HEK293 (cell line): ENCODE measurements at regions not wholly inside any gene's neighbourhood (a gene's known extent, or its start where the extent isn't known, plus 50 kb on each side); places are given as distances from the start of the nearest gene placed in this dataset.

Source experiments
- CTCF ChIA-PET: fragments of 350-600 bp; formaldehyde crosslinking; extraction: SDS; loops from one replicate; lab custom pipeline; 2021; ENCODE audit warnings: antibody characterized with exemption; lab: Yijun Ruan, JAX
- POLR2A ChIA-PET: fragments of 300-600 bp; formaldehyde crosslinking; extraction: SDS; loops from one replicate; lab custom pipeline; 2020; ENCODE audit warnings: antibody characterized with exemption, inconsistent platforms; lab: Yijun Ruan, JAX
- H3K27ac ChIP-seq: fragments of 200-500 bp; sonication (Bioruptor generic); 2 replicates; pipeline ENCODE4 v1.5.1; 2014; ENCODE audit warnings: low read depth, low read length, control low read depth, inconsistent platforms; ENCODE audit errors: extremely low read depth
- H3K36me3 ChIP-seq, 2 experiments: fragments of 200-500 bp in 1 of 2; sonication (Bioruptor generic) in 1 of 2; 1 replicate in 1 of 2; 2 replicates in 1 of 2; pipeline ENCODE4 v1.5.1; 2014 to 2017; ENCODE audit warnings: inconsistent platforms in 2 of 2, low read length in 2 of 2; ENCODE audit not compliant: control insufficient read depth in 2 of 2, insufficient read depth in 1 of 2
- H3K4me1 ChIP-seq: fragments of 200-500 bp; sonication (Bioruptor generic); 2 replicates; pipeline ENCODE4 v1.5.1; 2014; ENCODE audit warnings: mild to moderate bottlenecking, low read length, inconsistent platforms; ENCODE audit not compliant: control insufficient read depth, insufficient read depth
- H3K4me3 ChIP-seq: 2 replicates; pipeline ENCODE4 v1.5.1; 2011; ENCODE audit warnings: low read depth, mild to moderate bottlenecking, control low read depth, low read length, moderate library complexity
- H3K9me3 ChIP-seq: fragments of 200-500 bp; sonication (Bioruptor generic); 2 replicates; pipeline ENCODE4 v1.5.1; 2014; ENCODE audit warnings: low read depth, low read length, inconsistent platforms; ENCODE audit not compliant: control insufficient read depth, insufficient read depth
- BCL11B ChIP-seq: fragments of 450-650 bp; formaldehyde crosslinking; IDR thresholded peaks from 2 replicates; pipeline ENCODE4 v1.5.1; 2016; ENCODE audit warnings: low read depth, missing biosample characterization, missing genetic modification characterization
- HOXD13 ChIP-seq: sonication (generic); formaldehyde crosslinking; IDR thresholded peaks from 2 replicates; pipeline ENCODE4 v1.8.0; 2022; ENCODE audit warnings: missing genetic modification reagents, borderline replicate concordance
- KLF16 ChIP-seq: fragments of 450-650 bp; formaldehyde crosslinking; IDR thresholded peaks from 2 replicates; pipeline ENCODE4 v1.5.1; 2017; ENCODE audit warnings: missing biosample characterization, missing genetic modification characterization
- MEIS1 ChIP-seq: sonication (generic); formaldehyde crosslinking; IDR thresholded peaks from 2 replicates; pipeline ENCODE4 v1.8.1; 2022; ENCODE audit warnings: missing genetic modification reagents, mild to moderate bottlenecking, borderline replicate concordance
- OVOL3 ChIP-seq: fragments of 450-650 bp; formaldehyde crosslinking; IDR thresholded peaks from 2 replicates; pipeline ENCODE4 v1.5.1; 2016; ENCODE audit warnings: missing biosample characterization, missing genetic modification characterization
- ZBTB1 ChIP-seq: fragments of 450-650 bp; formaldehyde crosslinking; IDR thresholded peaks from 2 replicates; pipeline ENCODE4 v1.5.1; 2016; ENCODE audit warnings: missing biosample characterization, missing genetic modification characterization
- ZNF132 ChIP-seq: fragments of 450-650 bp; formaldehyde crosslinking; IDR thresholded peaks from 2 replicates; pipeline ENCODE4 v1.5.1; 2017; ENCODE audit warnings: missing biosample characterization, missing genetic modification characterization, borderline replicate concordance
- ZNF2 ChIP-seq: fragments of 450-650 bp; formaldehyde crosslinking; IDR thresholded peaks from 2 replicates; pipeline ENCODE4 v1.5.1; 2016; ENCODE audit warnings: missing biosample characterization, missing genetic modification characterization
- ZNF302 ChIP-seq: fragments of 450-650 bp; formaldehyde crosslinking; IDR thresholded peaks from 2 replicates; pipeline ENCODE4 v1.5.1; 2016; ENCODE audit warnings: missing biosample characterization, missing genetic modification characterization, low read depth
- ZNF311 ChIP-seq: fragments of 450-650 bp; formaldehyde crosslinking; IDR thresholded peaks from 2 replicates; pipeline ENCODE4 v1.5.1; 2017; ENCODE audit warnings: missing biosample characterization, missing genetic modification characterization, borderline replicate concordance
- ZNF404 ChIP-seq: fragments of 450-650 bp; formaldehyde crosslinking; IDR thresholded peaks from 2 replicates; pipeline ENCODE4 v1.5.1; 2017; ENCODE audit warnings: missing biosample characterization, missing genetic modification characterization
- ZNF423 ChIP-seq: fragments of 450-650 bp; formaldehyde crosslinking; IDR thresholded peaks from 2 replicates; pipeline ENCODE4 v1.5.1; 2016; ENCODE audit warnings: missing biosample characterization, missing genetic modification characterization
- ZNF426 ChIP-seq: fragments of 450-650 bp; formaldehyde crosslinking; IDR thresholded peaks from 2 replicates; pipeline ENCODE4 v1.5.1; 2017; ENCODE audit warnings: missing biosample characterization, missing genetic modification characterization, mild to moderate bottlenecking, inconsistent platforms, moderate library complexity
- ZNF571 ChIP-seq: fragments of 450-650 bp; formaldehyde crosslinking; IDR thresholded peaks from 2 replicates; pipeline ENCODE4 v1.5.0; 2017; ENCODE audit warnings: missing biosample characterization, missing genetic modification characterization
- ZNF768 ChIP-seq: fragments of 450-650 bp; formaldehyde crosslinking; IDR thresholded peaks from 2 replicates; pipeline ENCODE4 v1.5.1; 2018; ENCODE audit warnings: missing biosample characterization, mild to moderate bottlenecking, missing genetic modification characterization
- TF ChIP-seq, protein P1 (sequence below): fragments of 450-650 bp; formaldehyde crosslinking; IDR thresholded peaks from 2 replicates; pipeline ENCODE4 v1.5.1; 2016; ENCODE audit warnings: missing biosample characterization, missing genetic modification characterization
- TF ChIP-seq, protein P2 (sequence below): fragments of 450-650 bp; formaldehyde crosslinking; IDR thresholded peaks from 2 replicates; pipeline ENCODE4 v1.5.1; 2016; ENCODE audit warnings: missing biosample characterization, missing genetic modification characterization
- TF ChIP-seq, protein P3 (sequence below): fragments of 450-650 bp; formaldehyde crosslinking; IDR thresholded peaks from 2 replicates; pipeline ENCODE4 v1.5.1; 2016; ENCODE audit warnings: missing biosample characterization, missing genetic modification characterization

DNA sequence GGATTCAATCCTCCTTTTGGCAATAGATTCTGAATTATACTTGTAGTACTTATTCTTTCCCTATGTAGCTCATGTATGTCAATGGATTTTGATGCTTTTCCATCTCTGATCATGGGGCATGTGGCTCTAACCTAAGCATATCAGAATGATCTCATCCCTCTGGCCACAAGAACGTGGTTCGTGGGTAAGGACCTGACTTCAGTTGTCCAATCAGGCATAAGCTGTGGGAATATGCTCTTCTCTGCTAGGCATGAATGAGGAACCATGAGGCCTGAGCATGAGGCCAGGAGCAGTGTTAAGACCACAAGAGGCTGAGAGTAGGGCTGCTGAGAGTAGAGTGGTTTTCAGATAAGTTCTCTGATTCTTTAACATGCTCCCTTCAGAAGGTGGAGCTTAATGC, 292.4 kb upstream of the TSHZ3 start:
- no peaks in the 10 kb centered on the region; the same call in 1 of the 2 replicates for H3K4me1 ChIP-seq
- no peak overlapping the region for H3K4me3 ChIP-seq
- no peaks in the 10 kb centered on the region; a peak in 1 of 3 replicates for H3K36me3 ChIP-seq
- CTCF ChIA-PET, result interaction anchor here (0.6 kb wide), 3 partner anchors 115 to 585 kb away, joined by 3 to 4 read pairs (median 3); no protein-coding TSS in a partner anchor
- POLR2A ChIA-PET, result no interaction called here
- TF ChIP-seq, protein P1, sequence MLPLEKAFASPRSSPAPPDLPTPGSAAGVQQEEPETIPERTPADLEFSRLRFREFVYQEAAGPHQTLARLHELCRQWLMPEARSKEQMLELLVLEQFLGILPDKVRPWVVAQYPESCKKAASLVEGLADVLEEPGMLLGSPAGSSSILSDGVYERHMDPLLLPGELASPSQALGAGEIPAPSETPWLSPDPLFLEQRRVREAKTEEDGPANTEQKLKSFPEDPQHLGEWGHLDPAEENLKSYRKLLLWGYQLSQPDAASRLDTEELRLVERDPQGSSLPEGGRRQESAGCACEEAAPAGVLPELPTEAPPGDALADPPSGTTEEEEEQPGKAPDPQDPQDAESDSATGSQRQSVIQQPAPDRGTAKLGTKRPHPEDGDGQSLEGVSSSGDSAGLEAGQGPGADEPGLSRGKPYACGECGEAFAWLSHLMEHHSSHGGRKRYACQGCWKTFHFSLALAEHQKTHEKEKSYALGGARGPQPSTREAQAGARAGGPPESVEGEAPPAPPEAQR (tag by site-specific recombination), result no peak
- TF ChIP-seq ZNF404 (tag by site-specific recombination) (no peak), ZNF768 (tag by site-specific recombination) (no peak), KLF16 (tag by site-specific recombination) (no peak)
- H3K9me3 ChIP-seq, result peaks cover 3% of the 10 kb centered on the region
- H3K27ac ChIP-seq, result no peak overlapping the region

- ChIA-PET POLR2A (no interaction called here), CTCF (interaction anchor here (0.7 to 1.0 kb wide), 2 partner anchors 12 to 190 kb away, joined by 4 read pairs; no protein-coding TSS in a partner anchor)
- no peak overlapping the region for H3K4me3 ChIP-seq
- no peak overlapping the region for H3K27ac ChIP-seq
- no peak for TF ChIP-seq ZNF2 (tag by site-specific recombination)
- no peaks in the 10 kb centered on the region for H3K4me1 ChIP-seq
- H3K36me3 ChIP-seq, result no peaks in the 10 kb centered on the region
- peaks cover 3% of the 10 kb centered on the region for H3K9me3 ChIP-seq
These were observed 299.1 kb upstream of the TSHZ3 start for GRCh38 chr19:31648347-31648746.

DNA sequence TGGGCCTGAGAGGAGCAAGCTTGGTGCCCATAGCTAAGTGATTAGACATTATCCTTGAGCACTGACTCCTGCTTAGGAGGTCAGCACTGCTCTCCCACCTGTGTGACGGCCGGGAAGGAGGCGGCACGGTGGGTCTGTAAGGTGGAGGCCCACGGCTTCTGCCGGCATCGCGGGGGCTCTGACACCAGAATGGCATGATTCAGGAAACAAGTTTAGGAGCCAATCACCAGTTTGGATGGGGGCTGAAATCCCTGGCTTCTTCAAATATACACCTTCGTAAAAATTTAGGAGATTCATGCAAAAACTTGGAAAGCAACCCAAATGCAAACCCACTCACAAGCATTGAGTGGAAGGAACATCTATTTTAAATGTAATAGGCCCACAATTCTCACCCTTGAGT, 307.3 kb upstream of the TSHZ3 start:
- Histone ChIP-seq H3K4me3 (no peak overlapping the region), H3K36me3 (no peaks in the 10 kb centered on the region), H3K9me3 (no peaks in the 10 kb centered on the region; the same call in 1 of the 2 replicates), H3K4me1 (peaks cover 9% of the 10 kb centered on the region; the same call in 1 of the 2 replicates), H3K27ac (no peak overlapping the region)
- ChIA-PET CTCF (interaction anchor here (0.5 kb wide), 1 partner anchor 54 kb away, joined by 3 read pairs; no protein-coding TSS in a partner anchor), POLR2A (no interaction called here)
- TF ChIP-seq, protein P2, sequence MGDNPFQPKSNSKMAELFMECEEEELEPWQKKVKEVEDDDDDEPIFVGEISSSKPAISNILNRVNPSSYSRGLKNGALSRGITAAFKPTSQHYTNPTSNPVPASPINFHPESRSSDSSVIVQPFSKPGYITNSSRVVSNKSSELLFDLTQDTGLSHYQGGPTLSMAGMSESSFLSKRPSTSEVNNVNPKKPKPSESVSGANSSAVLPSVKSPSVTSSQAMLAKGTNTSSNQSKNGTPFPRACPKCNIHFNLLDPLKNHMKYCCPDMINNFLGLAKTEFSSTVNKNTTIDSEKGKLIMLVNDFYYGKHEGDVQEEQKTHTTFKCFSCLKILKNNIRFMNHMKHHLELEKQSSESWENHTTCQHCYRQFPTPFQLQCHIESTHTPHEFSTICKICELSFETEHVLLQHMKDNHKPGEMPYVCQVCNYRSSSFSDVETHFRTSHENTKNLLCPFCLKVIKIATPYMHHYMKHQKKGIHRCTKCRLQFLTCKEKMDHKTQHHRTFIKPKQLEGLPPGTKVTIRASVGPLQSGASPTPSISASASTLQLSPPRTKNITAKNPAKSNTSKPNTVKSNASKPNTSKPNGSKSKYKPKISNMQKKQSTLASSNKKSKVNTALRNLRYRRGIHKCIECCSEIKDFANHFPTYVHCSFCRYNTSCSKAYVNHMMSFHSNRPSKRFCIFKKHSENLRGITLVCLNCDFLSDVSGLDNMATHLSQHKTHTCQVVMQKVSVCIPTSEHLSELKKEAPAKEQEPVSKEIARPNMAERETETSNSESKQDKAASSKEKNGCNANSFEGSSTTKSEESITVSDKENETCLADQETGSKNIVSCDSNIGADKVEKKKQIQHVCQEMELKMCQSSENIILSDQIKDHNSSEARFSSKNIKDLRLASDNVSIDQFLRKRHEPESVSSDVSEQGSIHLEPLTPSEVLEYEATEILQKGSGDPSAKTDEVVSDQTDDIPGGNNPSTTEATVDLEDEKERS (tag by site-specific recombination), result no peak
- TF ChIP-seq ZBTB1 (tag by site-specific recombination), result no peak
- no peak for TF ChIP-seq BCL11B (tag by site-specific recombination)
- TF ChIP-seq ZNF311 (tag by site-specific recombination), result no peak

GRCh38 chr19:31658993-31659896, 310.0 kb upstream of the TSHZ3 start:
- POLR2A ChIA-PET, result no interaction called here
- no peak for TF ChIP-seq ZNF302 (tag by site-specific recombination)
- TF ChIP-seq ZNF132 (tag by site-specific recombination), result no peak
- TF ChIP-seq ZNF571 (tag by site-specific recombination), result no peak
- no peak for TF ChIP-seq OVOL3
- no peak for TF ChIP-seq ZNF423 (tag by site-specific recombination)
- TF ChIP-seq, protein P3, sequence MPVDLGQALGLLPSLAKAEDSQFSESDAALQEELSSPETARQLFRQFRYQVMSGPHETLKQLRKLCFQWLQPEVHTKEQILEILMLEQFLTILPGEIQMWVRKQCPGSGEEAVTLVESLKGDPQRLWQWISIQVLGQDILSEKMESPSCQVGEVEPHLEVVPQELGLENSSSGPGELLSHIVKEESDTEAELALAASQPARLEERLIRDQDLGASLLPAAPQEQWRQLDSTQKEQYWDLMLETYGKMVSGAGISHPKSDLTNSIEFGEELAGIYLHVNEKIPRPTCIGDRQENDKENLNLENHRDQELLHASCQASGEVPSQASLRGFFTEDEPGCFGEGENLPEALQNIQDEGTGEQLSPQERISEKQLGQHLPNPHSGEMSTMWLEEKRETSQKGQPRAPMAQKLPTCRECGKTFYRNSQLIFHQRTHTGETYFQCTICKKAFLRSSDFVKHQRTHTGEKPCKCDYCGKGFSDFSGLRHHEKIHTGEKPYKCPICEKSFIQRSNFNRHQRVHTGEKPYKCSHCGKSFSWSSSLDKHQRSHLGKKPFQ (tag by site-specific recombination), result no peak
- TF ChIP-seq HOXD13 (CRISPR knock-in tag), result no peak
- no peak for TF ChIP-seq MEIS1 (CRISPR knock-in tag)
- TF ChIP-seq ZNF426 (tag by site-specific recombination), result no peak
- H3K36me3 ChIP-seq, result no peaks in the 10 kb centered on the region
- H3K4me1 ChIP-seq, result peaks cover 9% of the 10 kb centered on the region; the same call in 1 of the 2 replicates
- H3K4me3 ChIP-seq, result no peak overlapping the region
- no peaks in the 10 kb centered on the region; the same call in 1 of the 2 replicates for H3K9me3 ChIP-seq
- H3K27ac ChIP-seq, result no peak overlapping the region
- CTCF ChIA-PET, result interaction anchor here (0.7 to 1.3 kb wide), 5 partner anchors 63 to 565 kb away, joined by 3 to 5 read pairs (median 3); no protein-coding TSS in a partner anchor
